HG02885 (cell line): ENCODE measurements at regions not wholly inside any gene's neighbourhood (a gene's known extent, or its start where the extent isn't known, plus 50 kb on each side); places are given as distances from the start of the nearest gene placed in this dataset.
A peak's percentile ranks its signal among the peaks of the same experiment; 100 is the strongest.

Experiments
- ATAC-seq: cut with Tn5 transposase; IDR thresholded peaks from one replicate; pipeline ENCODE4 v1.9.1; 2021; ENCODE audit warnings: mild to moderate bottlenecking; ENCODE audit not compliant: unreplicated experiment, poor library complexity

DNA sequence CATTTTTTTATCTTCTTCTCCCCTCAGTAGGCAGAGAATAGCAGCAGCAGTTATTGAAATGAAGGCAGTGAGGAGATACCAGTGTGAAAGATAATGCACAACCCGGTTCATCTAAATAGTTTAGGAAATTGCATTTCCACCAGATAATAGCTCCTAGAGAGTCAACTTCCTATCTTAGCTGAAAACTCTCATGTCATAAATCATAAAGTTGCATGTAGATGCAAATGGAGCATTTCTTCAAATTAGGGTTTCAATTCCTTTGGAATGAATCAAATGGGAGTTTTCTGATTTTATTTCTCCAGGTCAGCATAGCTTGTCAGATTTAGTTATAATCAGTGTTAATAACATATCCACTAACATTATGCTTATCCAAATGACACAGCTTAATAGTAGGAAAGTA, 335.3 kb downstream of the CNTNAP4 start:
- ATAC-seq = no peak

DNA sequence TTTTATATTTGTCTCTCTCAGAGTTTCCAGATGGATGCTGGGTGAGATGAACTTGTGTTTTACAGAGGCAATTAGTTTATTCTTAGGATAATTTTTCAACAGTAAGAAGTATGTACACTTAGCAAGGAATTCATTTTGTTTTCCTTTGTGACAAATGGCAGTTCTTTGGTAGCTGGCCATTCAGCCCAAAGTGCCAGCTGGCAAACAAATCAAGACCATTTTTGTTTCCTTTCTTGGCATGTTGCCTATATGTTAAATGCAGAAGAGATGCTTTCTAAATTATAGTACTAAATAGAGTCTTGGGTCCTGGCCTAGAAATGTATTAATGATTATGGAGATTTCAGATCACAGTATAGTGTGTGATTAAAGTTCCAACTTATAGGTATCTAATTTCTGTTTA, 337.1 kb downstream of the CNTNAP4 start:
- ATAC-seq = no peak

- ATAC-seq = no peak
Observed at GRCh38 chr16:76622876-76623275, 345.7 kb downstream of the CNTNAP4 start.

DNA sequence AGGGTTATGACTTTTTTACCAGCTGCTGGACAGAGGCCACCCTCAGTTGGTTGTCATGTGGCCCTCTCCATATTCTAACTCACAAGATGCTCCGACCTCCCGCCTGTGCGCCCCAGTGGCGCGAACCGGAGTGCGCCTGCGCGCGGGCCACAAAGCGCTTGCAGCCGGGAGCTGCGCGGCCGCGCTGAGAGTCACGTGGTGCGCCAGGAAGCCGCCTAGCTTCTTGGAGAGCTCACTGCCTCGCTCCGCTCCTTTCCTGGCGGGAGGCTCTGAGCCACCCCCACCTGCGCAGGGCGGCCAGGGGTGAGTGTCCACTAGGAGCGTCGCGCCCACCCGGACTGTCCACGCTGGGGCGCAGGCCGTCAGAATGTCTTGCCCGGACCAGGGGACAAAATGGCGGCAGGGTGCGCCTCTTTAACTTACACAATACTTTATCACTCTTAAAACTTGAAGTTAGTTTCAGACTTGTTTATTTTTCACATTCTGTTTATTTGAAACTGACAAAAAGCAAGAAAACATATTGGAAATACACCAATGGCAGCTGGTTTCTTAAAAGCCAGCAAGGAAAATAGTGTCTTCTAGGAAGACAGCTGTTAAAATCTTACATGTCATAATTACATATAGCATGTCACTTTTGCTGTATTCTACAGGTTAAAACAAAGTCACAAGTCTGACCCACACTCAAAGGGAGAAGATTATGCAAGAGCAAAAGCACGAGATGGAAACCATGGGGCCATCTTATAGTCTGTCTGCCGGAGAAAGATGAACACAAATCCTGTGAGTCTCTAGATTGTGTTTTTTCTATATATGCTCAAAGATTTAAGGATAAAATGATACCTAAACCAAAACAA, 357.9 kb downstream of the CNTNAP4 start:
- no peak for ATAC-seq

DNA sequence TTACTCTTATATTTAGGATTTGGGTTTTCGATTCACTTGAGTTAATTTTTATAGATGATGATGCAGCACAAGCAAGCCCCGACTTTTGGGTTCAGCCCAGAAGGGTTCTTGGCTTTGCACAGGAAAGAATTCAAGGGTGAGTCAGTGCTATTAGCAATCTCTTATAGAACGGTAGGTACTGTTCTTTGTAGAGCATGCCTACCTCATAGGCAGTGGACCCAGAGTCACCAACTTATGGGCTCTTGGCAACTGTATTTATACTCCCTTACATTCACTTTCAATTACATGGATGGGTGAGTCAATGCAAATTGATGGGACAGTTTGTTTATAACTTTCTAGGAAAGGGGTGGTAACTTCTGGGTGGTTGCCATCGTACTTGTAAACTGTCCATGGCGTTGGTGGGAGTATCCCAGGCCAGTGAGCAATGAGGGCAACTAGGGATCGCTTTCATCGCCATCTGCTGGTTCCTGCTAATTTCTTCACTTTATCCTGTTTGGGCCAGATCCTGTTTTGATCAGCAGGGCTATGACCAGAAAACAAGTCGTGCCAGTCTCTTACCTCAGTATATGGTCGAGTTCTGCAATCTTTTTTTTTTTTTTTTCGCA, 362.6 kb downstream of the CNTNAP4 start:
- no peak for ATAC-seq

DNA sequence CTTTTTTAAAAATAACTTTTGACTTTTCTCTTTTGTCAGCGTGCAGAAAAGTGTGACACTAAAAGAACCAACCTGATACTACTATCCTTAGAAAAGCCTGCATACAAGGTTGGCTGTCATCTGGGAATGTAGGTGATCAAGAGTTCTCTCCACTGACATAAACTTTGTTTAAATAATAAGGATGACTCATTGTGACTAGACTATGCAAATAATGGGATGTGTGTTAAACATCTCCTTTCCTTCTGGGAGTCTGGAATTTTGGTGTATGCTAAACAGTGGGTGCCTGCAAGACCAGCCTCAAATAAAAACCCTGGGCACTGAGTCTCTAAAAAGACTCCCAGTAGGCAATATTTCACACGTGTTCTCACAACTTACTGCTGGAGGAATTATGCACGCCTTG, 373.4 kb downstream of the CNTNAP4 start:
- no peak for ATAC-seq

- peak; percentile 82 for ATAC-seq
Observed at GRCh38 chr16:76653390-76654026, 376.3 kb downstream of the CNTNAP4 start.

DNA sequence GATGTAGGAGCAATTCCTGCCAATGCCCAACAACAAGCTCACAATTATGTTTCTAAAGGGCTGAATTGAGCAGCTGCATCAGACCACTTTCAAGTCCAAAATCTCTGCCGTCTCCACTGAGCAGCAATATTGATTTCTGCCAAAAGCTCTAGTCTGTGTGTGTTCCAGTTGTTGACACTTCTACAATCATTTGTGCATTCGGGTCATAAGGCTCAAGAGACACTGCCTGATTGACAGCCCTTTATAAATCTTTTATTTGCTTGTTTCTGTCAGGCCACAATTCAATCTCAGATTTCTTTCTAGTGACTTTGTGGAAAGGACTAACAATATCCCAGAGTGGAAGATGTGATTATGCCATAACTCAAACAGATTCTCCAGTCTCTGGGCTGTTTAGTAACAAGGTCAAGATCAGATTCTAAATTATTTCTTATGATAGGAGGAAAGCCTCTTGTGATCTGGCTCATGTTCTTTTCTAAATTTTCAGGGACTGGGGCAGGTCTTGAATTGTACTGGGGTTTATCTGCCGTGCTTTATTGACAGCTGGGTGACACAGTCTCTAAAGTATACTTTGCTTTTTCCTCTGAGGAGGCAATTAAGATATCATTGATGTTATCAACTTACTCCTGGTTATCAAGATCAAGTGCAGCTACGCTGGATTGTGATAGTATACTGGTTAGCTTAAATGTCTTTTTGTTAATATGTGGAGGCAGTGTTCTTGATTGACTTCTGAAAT, 377.1 kb downstream of the CNTNAP4 start:
- no peak for ATAC-seq

- no peak for ATAC-seq
Observed at GRCh38 chr16:76656994-76657393, 379.8 kb downstream of the CNTNAP4 start.

DNA sequence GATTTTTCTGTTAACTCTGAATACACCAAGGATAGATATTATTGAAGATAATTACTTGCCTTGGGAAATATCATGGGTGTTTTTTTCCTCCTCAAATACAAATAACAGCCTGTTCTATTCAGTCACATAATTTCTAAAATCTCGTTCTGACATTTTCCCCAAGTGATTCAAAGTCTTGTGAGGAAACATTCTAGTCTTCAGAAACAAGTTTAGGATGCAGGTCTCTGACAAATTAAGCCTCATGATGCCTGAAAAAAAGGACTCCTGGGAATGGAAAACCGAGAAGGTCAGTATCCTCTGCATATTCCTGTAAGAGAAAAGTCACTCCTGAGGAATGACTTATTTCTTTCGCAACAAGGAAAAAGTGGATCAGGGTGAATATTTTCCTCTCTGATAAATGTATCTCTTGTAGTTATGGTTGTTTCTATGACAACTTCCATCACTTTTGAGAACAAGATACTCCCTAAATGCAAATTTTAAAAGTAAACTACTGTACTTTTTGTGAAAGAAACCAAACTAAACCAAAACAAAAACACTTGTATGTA, 384.6 kb downstream of the CNTNAP4 start:
- no peak for ATAC-seq

- ATAC-seq = no peak
Observed at GRCh38 chr16:76665571-76666275, 388.5 kb downstream of the CNTNAP4 start.

GRCh38 chr16:76668207-76668725, 391.1 kb downstream of the CNTNAP4 start:
- ATAC-seq = no peak

DNA sequence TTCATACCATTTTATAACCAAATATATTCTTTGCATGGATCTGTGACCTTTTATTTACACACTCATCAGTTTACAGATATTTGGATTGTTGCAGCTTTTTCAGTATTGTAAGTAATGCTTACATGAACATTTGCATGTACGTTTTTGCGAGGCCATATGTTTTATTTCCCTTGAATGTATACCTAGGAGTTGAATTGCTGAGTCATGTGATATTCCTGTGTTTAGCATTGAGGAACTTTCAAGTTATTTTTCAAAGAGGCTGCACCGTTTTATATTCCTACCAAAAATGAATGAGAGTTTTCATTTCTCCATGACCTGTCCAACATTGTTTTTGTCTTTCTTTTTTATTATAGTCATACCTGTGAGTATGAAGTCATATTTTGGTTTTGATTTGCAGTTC, 392.1 kb downstream of the CNTNAP4 start:
- no peak for ATAC-seq

GRCh38 chr16:76670125-76670857, 393.1 kb downstream of the CNTNAP4 start:
- no peak for ATAC-seq

GRCh38 chr16:76676356-76676755, 399.2 kb downstream of the CNTNAP4 start:
- no peak for ATAC-seq

GRCh38 chr16:76681296-76681695, 404.1 kb downstream of the CNTNAP4 start:
- no peak for ATAC-seq

DNA sequence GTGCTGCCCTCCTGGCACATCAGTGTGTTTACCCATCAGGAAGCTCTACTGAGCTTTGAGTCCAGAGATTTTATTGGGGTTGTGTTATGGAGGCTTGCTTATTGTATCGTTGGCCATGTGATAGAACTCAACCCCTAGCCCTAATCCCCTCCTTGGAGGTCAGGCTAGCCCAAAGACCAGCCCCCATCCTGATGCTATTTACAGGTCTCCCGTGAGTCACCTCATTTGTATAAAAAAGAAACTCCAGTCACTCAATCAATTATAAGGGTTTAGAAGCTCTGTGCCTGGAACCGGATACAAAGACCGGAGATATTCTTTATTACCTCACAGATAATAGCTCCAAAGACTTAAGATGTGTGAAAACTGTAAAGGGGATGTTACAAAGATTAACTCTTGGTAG, 405.9 kb downstream of the CNTNAP4 start:
- ATAC-seq = no peak

DNA sequence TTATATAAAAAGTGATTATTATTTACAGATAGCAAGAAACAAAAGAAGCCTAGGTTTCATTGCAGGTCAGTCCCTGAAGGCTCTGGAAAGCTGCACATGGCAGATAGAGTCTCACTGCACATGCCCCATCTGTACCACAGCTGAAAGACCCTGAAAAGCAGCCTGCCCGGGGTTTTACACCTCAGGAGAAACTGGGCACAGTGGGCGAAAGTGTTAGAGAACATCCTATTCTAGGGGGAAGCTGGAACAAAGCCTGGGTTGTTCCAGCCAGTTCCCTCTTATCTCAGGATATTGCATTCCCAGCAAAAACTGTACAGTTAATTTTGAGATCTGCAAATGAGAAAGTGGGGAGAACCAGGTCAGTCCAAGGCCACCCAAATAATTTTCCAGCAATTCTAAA, 419.7 kb downstream of the CNTNAP4 start:
- ATAC-seq = no peak

DNA sequence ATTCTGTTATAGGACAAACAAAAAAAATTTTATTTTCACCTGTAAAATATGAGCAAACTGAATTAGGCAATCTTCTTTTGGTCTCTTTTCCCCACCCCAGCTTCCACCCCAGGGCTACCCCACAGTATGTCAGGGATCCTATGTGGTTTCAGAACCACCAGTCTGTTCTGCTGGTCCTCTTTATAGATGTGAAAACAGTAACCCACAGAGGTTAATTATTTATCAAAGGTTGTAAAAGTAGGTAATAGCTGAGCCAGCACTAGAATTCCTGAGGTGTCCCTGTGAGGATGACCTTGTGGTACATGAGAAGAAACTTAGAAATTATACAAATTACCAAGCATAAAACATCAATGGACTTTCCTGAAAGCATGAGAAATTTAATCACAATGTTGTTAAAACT, 428.7 kb downstream of the CNTNAP4 start:
- ATAC-seq = no peak
